ENCODE measurements at regions not wholly inside any gene's neighbourhood (a gene's known extent, or its start where the extent isn't known, plus 50 kb on each side); places are given as distances from the start of the nearest gene placed in this dataset.
A peak's percentile ranks its signal among the peaks of the same experiment; 100 is the strongest.

DNA sequence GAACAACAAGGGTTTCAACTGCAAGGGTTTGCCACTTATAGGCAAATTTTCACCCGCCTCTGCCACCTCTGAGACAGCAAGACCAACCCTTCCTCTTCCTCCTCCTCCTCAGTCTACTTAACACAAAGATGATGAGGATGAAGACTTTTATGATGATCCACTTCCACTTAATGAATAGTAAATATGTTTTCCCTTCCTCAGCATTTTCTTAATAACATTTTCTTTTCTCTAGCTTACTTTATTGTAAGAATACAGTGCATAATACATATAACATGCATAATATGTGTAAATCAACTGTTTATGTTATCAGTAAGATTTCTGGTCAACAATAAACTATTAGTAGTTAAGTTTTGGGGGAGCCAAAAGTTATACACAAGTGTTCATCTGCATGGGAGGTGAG lies 77.4 kb downstream of the KLF15 start:
- Histone ChIP-seq H3K9ac (ENCODE audit: low read depth in 2 of 2, low read length in 2 of 2) (no peak overlapping the region), H3K4me3 (no peak overlapping the region), H3K27me3 (no peaks in the 10 kb centered on the region), H3K36me3 (no peaks in the 10 kb centered on the region), H3K9me3 (no peaks in the 10 kb centered on the region), H3K27ac (no peak overlapping the region), H3K4me1 (no peaks in the 10 kb centered on the region)
- no peak for DNase-seq
- TF ChIP-seq, protein P1, sequence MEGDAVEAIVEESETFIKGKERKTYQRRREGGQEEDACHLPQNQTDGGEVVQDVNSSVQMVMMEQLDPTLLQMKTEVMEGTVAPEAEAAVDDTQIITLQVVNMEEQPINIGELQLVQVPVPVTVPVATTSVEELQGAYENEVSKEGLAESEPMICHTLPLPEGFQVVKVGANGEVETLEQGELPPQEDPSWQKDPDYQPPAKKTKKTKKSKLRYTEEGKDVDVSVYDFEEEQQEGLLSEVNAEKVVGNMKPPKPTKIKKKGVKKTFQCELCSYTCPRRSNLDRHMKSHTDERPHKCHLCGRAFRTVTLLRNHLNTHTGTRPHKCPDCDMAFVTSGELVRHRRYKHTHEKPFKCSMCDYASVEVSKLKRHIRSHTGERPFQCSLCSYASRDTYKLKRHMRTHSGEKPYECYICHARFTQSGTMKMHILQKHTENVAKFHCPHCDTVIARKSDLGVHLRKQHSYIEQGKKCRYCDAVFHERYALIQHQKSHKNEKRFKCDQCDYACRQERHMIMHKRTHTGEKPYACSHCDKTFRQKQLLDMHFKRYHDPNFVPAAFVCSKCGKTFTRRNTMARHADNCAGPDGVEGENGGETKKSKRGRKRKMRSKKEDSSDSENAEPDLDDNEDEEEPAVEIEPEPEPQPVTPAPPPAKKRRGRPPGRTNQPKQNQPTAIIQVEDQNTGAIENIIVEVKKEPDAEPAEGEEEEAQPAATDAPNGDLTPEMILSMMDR (IDR thresholded peaks at IDR 0.05): no peak
- intact Hi-C loops (cut with DNase I): no loop called here

DNA sequence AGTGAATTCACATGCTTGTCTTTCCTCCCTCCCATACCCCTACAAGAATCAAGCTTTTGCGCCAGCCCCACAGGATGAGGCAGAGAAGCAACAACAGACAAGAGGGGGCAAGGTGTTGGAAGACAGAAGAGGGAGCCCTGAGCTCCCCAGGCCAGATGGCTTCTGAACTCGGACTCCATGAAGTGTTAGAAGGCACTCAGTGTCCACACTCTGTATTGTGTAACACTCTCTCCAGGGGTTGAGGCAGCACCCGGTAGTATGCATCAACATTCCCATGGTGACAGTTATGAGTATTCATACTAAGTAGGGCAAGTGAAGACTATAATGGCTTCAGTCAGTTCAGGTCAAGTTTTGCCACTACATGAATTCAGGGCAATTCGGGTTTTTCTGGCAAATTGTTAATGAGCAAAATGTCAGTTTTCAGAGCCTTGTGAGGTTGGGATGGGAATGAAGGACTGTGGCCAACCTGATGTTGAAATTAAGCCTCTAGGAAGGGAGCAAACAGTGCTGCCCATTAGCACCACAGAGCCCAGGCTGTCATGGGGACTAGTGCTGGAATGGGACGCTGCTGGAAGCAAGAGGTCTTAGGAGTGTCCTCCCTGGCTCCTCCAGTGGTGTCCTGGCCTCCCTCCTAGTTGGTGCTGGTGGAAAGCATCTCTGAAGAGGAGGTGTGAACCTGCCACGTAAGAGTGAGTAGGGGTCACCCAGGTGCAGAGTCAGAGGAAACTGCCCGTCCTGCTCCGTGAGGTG lies 79.4 kb downstream of the KLF15 start:
- Histone ChIP-seq H3K36me3 (no peaks in the 10 kb centered on the region), H3K4me1 (no peaks in the 10 kb centered on the region), H3K4me3 (no peak overlapping the region), H3K27me3 (no peaks in the 10 kb centered on the region), H3K9ac (ENCODE audit: low read depth in 2 of 2, low read length in 2 of 2) (no peak overlapping the region), H3K27ac (no peak overlapping the region), H3K9me3 (no peaks in the 10 kb centered on the region)
- TF ChIP-seq, protein P1 (IDR thresholded peaks at IDR 0.05): no peak
- no peak for DNase-seq
- intact Hi-C loops (cut with DNase I): no loop called here

DNA sequence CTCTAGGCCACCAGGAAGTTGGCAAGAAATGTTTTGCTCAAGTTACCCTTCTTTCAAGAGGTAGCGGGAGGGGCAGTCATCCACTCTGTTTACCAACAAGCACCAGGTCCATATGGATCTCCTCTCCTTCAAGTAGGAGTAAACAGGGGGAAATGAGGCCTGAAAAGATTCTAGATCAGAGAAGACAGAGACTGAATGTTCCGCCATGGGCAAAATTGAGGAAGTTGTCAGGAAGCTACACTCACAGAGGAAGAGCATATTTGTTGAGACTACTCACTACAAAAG lies 81.6 kb downstream of the KLF15 start:
- Histone ChIP-seq H3K36me3 (no peaks in the 10 kb centered on the region), H3K27ac (no peak overlapping the region), H3K4me1 (no peaks in the 10 kb centered on the region), H3K27me3 (no peaks in the 10 kb centered on the region), H3K4me3 (no peak overlapping the region), H3K9ac (ENCODE audit: low read depth in 2 of 2, low read length in 2 of 2) (no peak overlapping the region), H3K9me3 (no peaks in the 10 kb centered on the region)
- intact Hi-C loops (cut with DNase I): no loop called here
- TF ChIP-seq, protein P1 (IDR thresholded peaks at IDR 0.05): no peak
- no peak for DNase-seq

DNA sequence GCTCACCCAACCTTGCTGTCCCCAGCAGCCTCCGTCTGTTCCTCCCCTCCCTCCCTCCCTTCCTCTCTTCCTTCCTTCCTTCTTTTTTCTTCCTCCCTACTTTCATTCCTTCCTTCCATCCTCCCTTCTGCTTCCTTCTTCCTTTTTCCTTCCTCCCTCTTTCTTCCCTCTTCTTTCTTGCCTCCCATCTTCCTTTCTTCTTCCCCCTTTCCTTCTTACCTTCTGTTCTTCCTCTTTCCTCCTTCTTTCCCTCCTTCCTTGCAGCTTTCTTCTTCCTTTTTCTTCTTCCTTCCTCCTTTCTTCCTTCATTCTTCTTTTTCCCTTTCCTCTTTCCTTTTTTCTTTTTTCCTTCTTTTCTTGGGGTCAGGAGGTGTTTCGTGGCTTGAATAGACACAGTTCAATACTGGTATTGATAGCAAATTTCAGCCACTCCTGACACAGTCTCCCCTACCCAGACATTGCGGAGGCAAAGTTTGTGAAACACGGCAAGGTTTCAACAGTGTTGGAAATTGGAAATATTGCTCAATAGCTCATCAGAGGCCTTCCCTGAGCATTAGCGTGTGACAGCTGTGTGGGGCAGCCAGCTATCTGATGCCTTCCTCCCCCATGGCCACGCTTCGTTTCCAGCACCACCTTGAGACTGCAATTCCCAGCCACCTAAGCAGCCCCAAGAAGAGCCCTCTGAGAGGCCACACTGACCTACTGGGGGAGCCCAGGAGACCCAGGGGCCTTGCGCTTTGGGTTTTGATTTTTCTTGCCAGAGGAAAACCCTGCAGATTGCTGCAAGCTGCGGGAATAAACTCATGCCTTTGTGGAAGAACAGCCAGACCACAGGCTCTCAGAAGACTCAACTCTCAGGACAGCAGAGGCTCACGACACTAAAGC lies 82.2 kb downstream of the KLF15 start:
- DNase-seq: no peak
- Histone ChIP-seq H3K4me3 (no peak overlapping the region), H3K9ac (ENCODE audit: low read depth in 2 of 2, low read length in 2 of 2) (no peak overlapping the region), H3K9me3 (no peaks in the 10 kb centered on the region), H3K36me3 (no peaks in the 10 kb centered on the region), H3K4me1 (no peaks in the 10 kb centered on the region), H3K27ac (no peak overlapping the region), H3K27me3 (no peaks in the 10 kb centered on the region)
- intact Hi-C loops (cut with DNase I): no loop called here
- TF ChIP-seq, protein P1 (IDR thresholded peaks at IDR 0.05): no peak

DNA sequence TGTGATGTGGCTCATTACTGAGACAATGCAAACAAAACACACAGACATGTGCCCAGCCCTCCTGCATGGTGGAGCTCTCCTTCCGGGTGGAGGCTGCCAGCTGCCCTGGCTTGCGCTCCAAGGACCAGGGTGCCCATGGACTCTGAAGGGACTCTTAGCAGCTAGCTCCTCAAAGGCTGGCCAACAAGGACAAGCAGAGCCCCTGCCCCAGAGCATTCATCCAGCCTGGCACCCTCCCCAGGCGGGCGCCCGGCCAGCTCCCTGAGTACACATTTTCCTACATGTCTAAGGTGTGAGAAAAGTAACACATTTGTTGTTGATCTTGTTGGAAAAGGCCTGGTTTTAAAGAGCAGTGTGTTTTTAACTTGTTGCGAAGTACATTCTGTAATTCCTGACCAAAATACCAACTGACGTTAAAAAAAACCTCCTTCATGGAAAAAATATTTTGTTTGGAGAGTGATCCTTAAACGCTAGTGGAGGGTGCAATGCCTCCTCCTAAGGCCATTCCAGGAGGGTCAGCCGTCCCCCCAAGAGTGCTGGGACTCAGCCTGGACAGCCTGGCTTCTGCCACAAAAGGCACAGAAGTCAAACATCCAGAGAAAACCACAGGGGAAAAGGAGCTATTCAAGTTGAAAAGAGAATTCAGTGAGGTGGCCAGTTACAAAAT lies 86.9 kb downstream of the KLF15 start:
- Histone ChIP-seq H3K27ac (no peak overlapping the region), H3K27me3 (peaks cover 14% of the 10 kb centered on the region), H3K4me3 (no peak overlapping the region), H3K9me3 (no peaks in the 10 kb centered on the region), H3K9ac (ENCODE audit: low read depth in 2 of 2, low read length in 2 of 2) (peak overlapping the region; percentile 4 to 23), H3K36me3 (no peaks in the 10 kb centered on the region), H3K4me1 (no peaks in the 10 kb centered on the region)
- intact Hi-C loops (cut with DNase I): no loop called here
- TF ChIP-seq, protein P1 (IDR thresholded peaks at IDR 0.05): no peak
- DNase-seq: peak; percentile 25
